ENCODE measurements at regions not wholly inside any gene's neighbourhood (a gene's known extent, or its start where the extent isn't known, plus 50 kb on each side); places are given as distances from the start of the nearest gene placed in this dataset.

GRCh38 chr2:5285872-5286769 lies 406.1 kb upstream of the SOX11 start:
- no peaks in the 10 kb centered on the region for H3K79me2 ChIP-seq (ENCODE audit: low read length)
- no peaks in the 10 kb centered on the region for H3K36me3 ChIP-seq (replicated peaks; ENCODE audit: low read depth, low read length)
- H2AFZ ChIP-seq (ENCODE audit: low read depth, low read length), result no peak overlapping the region
- no peak for TF ChIP-seq CTCF (IDR thresholded peaks at IDR 0.05; ENCODE audit: low read depth, low read length)
- no peak for TF ChIP-seq EZH2phosphoT487 (IDR thresholded peaks at IDR 0.05; ENCODE audit: low read depth)
- H3K4me3 ChIP-seq (ENCODE audit: low read length), result no peak overlapping the region
- H3K27me3 ChIP-seq (ENCODE audit: low read depth, low read length), result no peaks in the 10 kb centered on the region
- H3K9ac ChIP-seq (ENCODE audit: low read length), result no peak overlapping the region
- H3K27ac ChIP-seq (ENCODE audit: low read length), result no peak overlapping the region
- H3K4me1 ChIP-seq (ENCODE audit: low read length), result no peaks in the 10 kb centered on the region
- H4K20me1 ChIP-seq (ENCODE audit: insufficient read depth, low read length), result no peaks in the 10 kb centered on the region
- H3K9me3 ChIP-seq (ENCODE audit: insufficient read depth, low read length), result no peaks in the 10 kb centered on the region
- H3K4me2 ChIP-seq (ENCODE audit: low read length), result no peak overlapping the region

GRCh38 chr2:5287558-5288334 lies 404.4 kb upstream of the SOX11 start:
- Histone ChIP-seq H3K4me2 (ENCODE audit: low read length) (no peak overlapping the region), H3K9ac (ENCODE audit: low read length) (no peak overlapping the region), H3K4me3 (ENCODE audit: low read length) (no peak overlapping the region), H2AFZ (ENCODE audit: low read depth, low read length) (no peak overlapping the region), H3K36me3 (replicated peaks; ENCODE audit: low read depth, low read length) (no peaks in the 10 kb centered on the region), H3K9me3 (ENCODE audit: insufficient read depth, low read length) (no peaks in the 10 kb centered on the region), H3K27me3 (ENCODE audit: low read depth, low read length) (no peaks in the 10 kb centered on the region), H3K27ac (ENCODE audit: low read length) (no peak overlapping the region), H3K79me2 (ENCODE audit: low read length) (no peaks in the 10 kb centered on the region), H3K4me1 (ENCODE audit: low read length) (no peaks in the 10 kb centered on the region), H4K20me1 (ENCODE audit: insufficient read depth, low read length) (no peaks in the 10 kb centered on the region)
- TF ChIP-seq EZH2phosphoT487 (IDR thresholded peaks at IDR 0.05; ENCODE audit: low read depth), result no peak
- TF ChIP-seq CTCF (IDR thresholded peaks at IDR 0.05; ENCODE audit: low read depth, low read length), result no peak

- Histone ChIP-seq H3K4me2 (ENCODE audit: low read length) (no peak overlapping the region), H2AFZ (ENCODE audit: low read depth, low read length) (no peak overlapping the region), H3K4me3 (ENCODE audit: low read length) (no peak overlapping the region), H3K79me2 (ENCODE audit: low read length) (no peaks in the 10 kb centered on the region), H4K20me1 (ENCODE audit: insufficient read depth, low read length) (no peaks in the 10 kb centered on the region), H3K27ac (ENCODE audit: low read length) (no peak overlapping the region), H3K4me1 (ENCODE audit: low read length) (no peaks in the 10 kb centered on the region), H3K9ac (ENCODE audit: low read length) (no peak overlapping the region), H3K27me3 (ENCODE audit: low read depth, low read length) (no peaks in the 10 kb centered on the region), H3K36me3 (replicated peaks; ENCODE audit: low read depth, low read length) (no peaks in the 10 kb centered on the region), H3K9me3 (ENCODE audit: insufficient read depth, low read length) (no peaks in the 10 kb centered on the region)
- TF ChIP-seq CTCF (IDR thresholded peaks at IDR 0.05; ENCODE audit: low read depth, low read length) (peak; percentile 19; the same call in 1 of the 2 replicates), EZH2phosphoT487 (IDR thresholded peaks at IDR 0.05; ENCODE audit: low read depth) (no peak)
Observed at GRCh38 chr2:5290900-5291546, 401.2 kb upstream of the SOX11 start.

- H3K79me2 ChIP-seq (ENCODE audit: low read length), result no peaks in the 10 kb centered on the region
- H3K9ac ChIP-seq (ENCODE audit: low read length), result no peak overlapping the region
- no peak overlapping the region for H2AFZ ChIP-seq (ENCODE audit: low read depth, low read length)
- no peaks in the 10 kb centered on the region for H3K4me1 ChIP-seq (ENCODE audit: low read length)
- H3K4me2 ChIP-seq (ENCODE audit: low read length), result no peak overlapping the region
- H3K27ac ChIP-seq (ENCODE audit: low read length), result no peak overlapping the region
- H3K4me3 ChIP-seq (ENCODE audit: low read length), result no peak overlapping the region
- no peaks in the 10 kb centered on the region for H3K9me3 ChIP-seq (ENCODE audit: insufficient read depth, low read length)
- TF ChIP-seq CTCF (IDR thresholded peaks at IDR 0.05; ENCODE audit: low read depth, low read length) (no peak), EZH2phosphoT487 (IDR thresholded peaks at IDR 0.05; ENCODE audit: low read depth) (no peak)
- no peaks in the 10 kb centered on the region for H3K27me3 ChIP-seq (ENCODE audit: low read depth, low read length)
- no peaks in the 10 kb centered on the region for H4K20me1 ChIP-seq (ENCODE audit: insufficient read depth, low read length)
- no peaks in the 10 kb centered on the region for H3K36me3 ChIP-seq (replicated peaks; ENCODE audit: low read depth, low read length)
Observed at GRCh38 chr2:5304640-5305039, 387.5 kb upstream of the SOX11 start.

Measured in OCI-LY3 (cell line).